Lung (tissue), 11 donors: ENCODE measurements at regions not wholly inside any gene's neighbourhood (a gene's known extent, or its start where the extent isn't known, plus 50 kb on each side); places are given as distances from the start of the nearest gene placed in this dataset.

ENCODE experiments used
- ATAC-seq: fragments of 200-7000 bp; cut with Tn5 transposase; one replicate; pipeline ENCODE4 v1.9.1; 2020; ENCODE audit warnings: moderate number of reproducible peaks; ENCODE audit not compliant: insufficient read depth, low FRiP score
- DNase-seq, 3 donors: peaks; one replicate each; pipeline ENCODE4 v3.0.0-alpha.2; 2013 to 2017
- H3K27ac ChIP-seq, 2 donors: one replicate each; pipeline ENCODE4 v1.5.1; 2013; ENCODE audit warnings: mild to moderate bottlenecking in 2 of 2, moderate library complexity in 2 of 2, control low read depth in 1 of 2, inconsistent platforms in 1 of 2, low read depth in 1 of 2, low read length in 1 of 2
- H3K27me3 ChIP-seq, 3 donors: one replicate each; pipeline ENCODE4 v1.5.1; 2013; ENCODE audit warnings: low read length in 2 of 3; ENCODE audit not compliant: control insufficient read depth in 3 of 3, insufficient read depth in 3 of 3
- H3K36me3 ChIP-seq, 4 donors: one replicate each; pipeline ENCODE4 v1.5.1; 2013; ENCODE audit warnings: low read length in 4 of 4, mild to moderate bottlenecking in 1 of 4, moderate library complexity in 1 of 4; ENCODE audit not compliant: control insufficient read depth in 4 of 4, insufficient read depth in 4 of 4
- H3K4me1 ChIP-seq, 5 donors: one replicate each; pipeline ENCODE4 v1.5.1; 2013; ENCODE audit warnings: low read length in 5 of 5, mild to moderate bottlenecking in 2 of 5, moderate library complexity in 1 of 5; ENCODE audit not compliant: control insufficient read depth in 5 of 5, insufficient read depth in 5 of 5
- H3K4me3 ChIP-seq: one replicate; pipeline ENCODE4 v1.5.1; 2013; ENCODE audit warnings: mild to moderate bottlenecking, control low read depth, moderate library complexity
- H3K9ac ChIP-seq, 2 donors: one replicate each; pipeline ENCODE4 v1.5.1; 2013; ENCODE audit warnings: low read length in 2 of 2, control low read depth in 1 of 2; ENCODE audit not compliant: insufficient read depth in 1 of 2
- H3K9me3 ChIP-seq, 4 donors: one replicate each; pipeline ENCODE4 v1.5.1; 2013; ENCODE audit warnings: low read length in 3 of 4, mild to moderate bottlenecking in 1 of 4, moderate library complexity in 1 of 4; ENCODE audit not compliant: control insufficient read depth in 4 of 4, insufficient read depth in 3 of 4
- CTCF ChIP-seq: IDR thresholded peaks from 2 replicates; pipeline ENCODE4 v1.5.1; 2012; ENCODE audit warnings: mild to moderate bottlenecking; ENCODE audit errors: control extremely low read depth, extremely low read depth
- WGBS, 2 donors: extraction: QIAGEN DNeasy Blood & Tissue Kit; methylation state at CpG; one replicate each; pipeline ENCODE4 v1.1.7; 2013; 5-methylcytosine and 5-hydroxymethylcytosine counted together
- donor health status: control.
- donor health status: control.
- donor health status: Bipolar disorder and iron deficiency.
- donor health status: healthy.
- donor health status: DM: yes; HTN: yes; CAD: no.

DNA sequence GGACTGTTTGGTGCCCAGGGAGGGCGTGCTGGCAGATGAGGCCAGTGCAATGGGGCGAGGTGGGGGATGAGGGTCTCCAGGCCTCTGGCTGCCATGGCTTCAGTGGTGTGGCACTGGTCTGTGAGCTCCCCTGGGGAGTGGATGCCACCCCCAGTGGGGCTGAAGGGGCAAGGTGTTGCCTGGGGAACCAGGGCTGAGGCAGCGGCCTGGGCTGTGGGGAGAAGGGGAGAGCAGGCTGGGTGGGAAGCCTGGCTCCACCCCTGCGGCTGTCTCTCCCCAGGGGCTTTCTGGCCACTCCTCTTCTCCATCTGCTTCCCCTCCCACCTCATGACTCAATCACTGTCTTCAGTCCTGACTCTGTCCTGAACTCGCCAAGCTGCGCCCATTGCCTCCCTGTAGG is 88.4 kb upstream of the TLE3 start:
- WGBS, 2 donors, result 92 to 93% methylated on average over 5 to 6 of the region's 6 CpGs

DNA sequence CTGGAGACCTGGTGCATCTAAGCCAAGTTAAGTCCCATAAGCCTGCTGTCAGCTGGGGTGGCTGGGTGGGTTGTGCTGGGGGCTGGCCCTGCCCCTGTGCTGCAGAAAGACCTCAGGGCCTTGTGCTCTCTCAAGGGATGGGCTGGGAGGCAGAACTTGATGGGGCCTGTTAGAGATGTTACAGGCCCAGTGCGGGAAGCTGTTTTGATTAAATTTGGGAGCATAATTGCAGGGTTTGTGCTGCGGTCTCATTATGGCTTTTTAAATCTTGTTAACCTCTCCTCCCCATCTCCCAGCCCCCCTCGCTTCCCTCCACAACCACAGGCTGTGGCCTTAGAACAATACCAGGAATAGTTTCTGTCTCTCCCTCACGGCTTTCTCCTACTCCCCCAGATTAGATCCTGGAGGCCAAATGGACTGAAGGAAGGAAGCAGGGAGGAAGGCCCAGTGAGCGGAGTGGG is 87.6 kb upstream of the TLE3 start:
- DNase-seq (no peak), ATAC-seq (no peak)
- TF ChIP-seq CTCF, result no peak

More for the DNA sequence above, 88.4 kb upstream of the TLE3 start:
- TF ChIP-seq CTCF, result no peak
- no peak for DNase-seq
- no peak overlapping the region for H3K27ac ChIP-seq
- H3K4me3 ChIP-seq, result no peak overlapping the region
- peaks cover 0 to 8% (median 0%) of the 10 kb centered on the region in 5 donors for H3K4me1 ChIP-seq
- no peak overlapping the region for H3K9ac ChIP-seq
- no peaks in the 10 kb centered on the region for H3K27me3 ChIP-seq
- H3K9me3 ChIP-seq, result peaks cover 0 to 2% (median 0%) of the 10 kb centered on the region in 4 donors
- no peaks in the 10 kb centered on the region for H3K36me3 ChIP-seq
- no peak for ATAC-seq

DNA sequence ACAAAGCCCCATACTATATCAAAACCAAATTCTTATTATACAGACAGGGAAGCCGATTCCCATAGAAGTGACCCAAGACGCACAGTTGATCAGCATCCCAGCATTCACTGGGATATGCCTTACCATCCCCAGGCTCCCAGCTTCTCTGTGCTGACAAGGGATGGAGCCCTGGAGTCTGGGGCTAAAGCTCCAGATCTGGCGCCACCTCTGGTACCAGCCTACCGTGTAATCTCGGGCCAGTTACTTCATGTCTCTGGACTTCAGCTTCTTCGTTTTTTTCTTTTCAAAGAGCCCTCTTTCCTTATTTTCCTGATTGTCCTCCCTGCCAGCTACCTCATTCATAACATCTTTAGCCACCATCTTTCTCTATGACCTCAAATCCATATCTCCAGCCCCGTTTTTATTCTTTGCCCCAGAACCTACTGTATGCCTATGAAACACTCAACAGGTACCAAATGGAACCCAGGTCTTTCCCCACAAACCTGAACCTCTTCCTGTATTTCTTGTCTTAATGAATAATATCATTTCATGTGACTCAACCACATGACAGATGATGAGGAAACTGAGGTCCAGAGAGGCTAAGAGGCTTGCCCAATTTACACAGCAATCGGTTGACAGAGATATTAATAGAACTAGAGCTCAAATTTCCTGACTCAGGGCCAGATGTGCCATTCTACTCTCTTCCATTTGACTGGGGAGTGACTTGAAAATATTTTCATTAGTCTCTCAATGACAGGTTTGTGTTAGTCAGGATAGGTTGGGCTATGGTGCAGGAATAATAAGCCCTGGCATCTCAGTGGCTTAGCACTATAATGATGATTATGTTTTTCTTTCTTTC is 85.4 kb upstream of the TLE3 start:
- no peak for DNase-seq
- H3K27ac ChIP-seq, result no peak overlapping the region
- no peak overlapping the region for H3K4me3 ChIP-seq
- TF ChIP-seq CTCF, result no peak
- H3K27me3 ChIP-seq, result peaks cover 0 to 4% (median 0%) of the 10 kb centered on the region in 3 donors
- no peaks in the 10 kb centered on the region for H3K36me3 ChIP-seq
- H3K4me1 ChIP-seq, result peaks cover 0 to 15% (median 0%) of the 10 kb centered on the region in 5 donors
- WGBS, 2 donors, result 68 to 84% methylated on average over 8 of the region's 8 CpGs
- no peak for ATAC-seq
- no peaks in the 10 kb centered on the region for H3K9me3 ChIP-seq
- no peak overlapping the region for H3K9ac ChIP-seq

More for the DNA sequence above, 87.6 kb upstream of the TLE3 start:
- no peaks in the 10 kb centered on the region for H3K9me3 ChIP-seq
- WGBS, 2 donors, result 94 to 95% methylated on average over 5 of the region's 5 CpGs
- peaks cover 0 to 15% (median 0%) of the 10 kb centered on the region in 5 donors for H3K4me1 ChIP-seq
- H3K9ac ChIP-seq, result no peak overlapping the region
- no peak overlapping the region for H3K4me3 ChIP-seq
- H3K36me3 ChIP-seq, result no peaks in the 10 kb centered on the region
- peaks cover 0 to 3% (median 0%) of the 10 kb centered on the region in 3 donors for H3K27me3 ChIP-seq
- H3K27ac ChIP-seq, result no peak overlapping the region
